GM21447 (cell line): ENCODE measurements at regions not wholly inside any gene's neighbourhood (a gene's known extent, or its start where the extent isn't known, plus 50 kb on each side); places are given as distances from the start of the nearest gene placed in this dataset.
"Not testable (repeated sequence)": the region's sequence is repeated elsewhere in the genome, so short reads cannot be mapped to it uniquely, and the experiment has no call there.

Source experiments
- ATAC-seq: cut with Tn5 transposase; IDR thresholded peaks from one replicate; pipeline ENCODE4 v1.9.1; 2021; ENCODE audit not compliant: unreplicated experiment

- ATAC-seq, result not testable (repeated sequence)
Observed at GRCh38 chr2:57232341-57232740, 814.3 kb upstream of the VRK2 start.

DNA sequence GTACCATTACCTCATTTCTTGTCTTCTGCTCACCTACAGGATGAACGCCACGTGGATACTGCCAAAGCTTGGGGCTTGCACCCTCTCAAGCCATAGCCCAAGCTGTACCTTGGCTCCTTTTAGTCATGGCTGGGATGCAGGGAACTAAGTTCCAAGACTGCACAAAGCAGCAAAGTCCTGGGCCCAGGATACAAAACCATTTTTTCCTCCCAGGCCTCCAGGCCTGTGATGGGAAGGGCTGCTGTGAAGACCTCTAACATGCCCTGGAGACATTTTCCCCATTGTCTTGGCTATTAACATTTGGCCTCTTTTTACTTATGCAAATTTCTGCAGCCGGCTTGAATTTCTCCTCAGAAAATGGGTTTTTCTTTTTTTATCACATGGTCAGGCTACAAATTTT lies 795.1 kb upstream of the VRK2 start:
- ATAC-seq, result not testable (repeated sequence)

DNA sequence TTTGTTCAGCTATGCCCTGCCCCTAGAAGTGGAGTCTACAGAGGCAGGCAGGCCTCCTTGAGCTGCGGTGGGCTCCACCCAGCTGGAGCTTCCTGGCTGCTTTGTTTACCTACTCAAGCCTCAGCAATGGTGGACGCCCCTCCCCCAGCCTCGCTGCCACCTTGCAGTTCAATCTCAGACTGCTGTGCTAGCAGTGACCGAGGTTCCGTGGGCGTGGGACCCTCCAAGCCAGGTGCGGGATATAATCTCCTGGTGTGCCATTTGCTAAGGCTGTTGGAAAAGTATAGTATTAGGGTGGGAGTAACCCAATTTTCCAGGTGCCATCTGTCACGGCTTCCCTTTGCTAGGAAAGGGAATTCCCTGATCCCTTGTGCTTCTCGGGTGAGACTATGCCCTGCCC lies 770.2 kb upstream of the VRK2 start:
- not testable (repeated sequence) for ATAC-seq

DNA sequence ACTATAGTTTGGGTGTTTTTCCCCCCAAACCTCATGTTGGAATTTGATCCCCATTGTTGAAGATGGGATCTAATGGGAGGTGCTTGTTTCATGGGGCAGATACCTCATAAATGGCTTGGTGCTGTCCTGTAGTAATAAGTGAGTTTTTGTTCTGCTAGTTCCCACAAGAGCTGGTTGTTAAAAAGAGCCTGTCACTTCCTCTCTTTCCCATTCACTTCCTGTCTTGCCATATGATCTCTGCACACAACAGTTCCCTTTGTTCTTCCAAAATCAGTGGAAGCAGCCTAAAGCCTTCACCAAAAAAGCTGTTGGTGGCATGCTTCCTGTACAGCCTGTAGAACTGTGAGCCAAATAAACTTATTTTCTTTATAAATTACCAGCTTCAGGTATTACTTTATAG lies 768.2 kb upstream of the VRK2 start:
- ATAC-seq, result no peak

DNA sequence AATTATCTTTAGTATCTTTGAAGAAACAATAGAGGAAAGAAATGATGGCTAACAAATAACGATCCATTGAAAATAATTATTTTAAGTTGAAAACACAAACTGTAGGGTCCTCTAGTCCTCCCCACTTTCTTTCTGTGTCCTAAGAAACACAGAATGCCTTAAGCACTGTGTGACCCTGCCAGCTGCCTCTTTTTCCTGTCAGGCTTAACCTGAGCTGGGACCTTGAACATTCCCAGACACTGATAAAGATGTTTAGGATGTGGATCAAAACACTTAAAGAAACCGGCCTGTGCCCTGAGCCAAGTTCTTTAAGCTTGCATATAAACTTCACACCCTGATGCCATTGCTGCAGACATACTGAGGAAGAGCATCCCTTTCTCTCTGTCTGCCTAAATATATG lies 755.4 kb upstream of the VRK2 start:
- ATAC-seq, result no peak

DNA sequence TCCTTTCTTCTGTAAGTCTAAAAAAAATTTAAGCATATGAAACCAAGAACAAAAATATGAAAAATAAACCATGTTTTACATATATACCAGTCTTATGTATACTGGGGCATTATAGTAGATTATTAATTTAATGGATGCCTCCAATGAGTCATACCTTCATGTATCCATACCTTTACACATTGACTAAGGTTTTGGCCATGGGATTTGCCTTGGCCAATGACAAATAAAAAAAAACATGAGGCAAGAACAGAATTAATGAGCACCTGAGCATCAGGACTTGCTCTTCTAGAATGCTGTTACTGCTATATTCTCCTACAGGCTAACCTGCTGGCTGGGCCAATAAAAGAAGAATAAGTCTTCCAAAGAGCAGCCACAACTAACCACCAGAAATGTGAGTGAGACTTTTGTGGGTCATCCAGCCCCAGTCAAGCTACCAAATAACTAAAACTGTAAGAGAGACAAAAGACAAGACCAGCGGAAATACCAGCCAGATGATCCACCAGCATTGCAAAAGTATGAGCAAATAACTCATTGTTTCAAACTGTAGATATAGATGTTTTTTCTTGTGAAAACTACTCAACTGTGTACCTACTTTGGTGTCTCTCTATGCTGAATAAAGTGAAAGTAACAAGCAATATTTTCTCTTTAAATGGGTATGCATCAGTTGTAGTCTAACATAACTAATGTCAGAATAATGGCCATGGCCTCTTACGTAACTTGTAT lies 749.6 kb upstream of the VRK2 start:
- no peak for ATAC-seq

- no peak for ATAC-seq
Observed at GRCh38 chr2:57313678-57314077, 732.9 kb upstream of the VRK2 start.

- ATAC-seq, result no peak
Observed at GRCh38 chr2:57314682-57315081, 731.9 kb upstream of the VRK2 start.

GRCh38 chr2:57330447-57330846 lies 716.2 kb upstream of the VRK2 start:
- no peak for ATAC-seq

GRCh38 chr2:57333221-57333620 lies 713.4 kb upstream of the VRK2 start:
- no peak for ATAC-seq

GRCh38 chr2:57343391-57344006 lies 703.1 kb upstream of the VRK2 start:
- no peak for ATAC-seq

GRCh38 chr2:57368190-57368589 lies 678.4 kb upstream of the VRK2 start:
- no peak for ATAC-seq

DNA sequence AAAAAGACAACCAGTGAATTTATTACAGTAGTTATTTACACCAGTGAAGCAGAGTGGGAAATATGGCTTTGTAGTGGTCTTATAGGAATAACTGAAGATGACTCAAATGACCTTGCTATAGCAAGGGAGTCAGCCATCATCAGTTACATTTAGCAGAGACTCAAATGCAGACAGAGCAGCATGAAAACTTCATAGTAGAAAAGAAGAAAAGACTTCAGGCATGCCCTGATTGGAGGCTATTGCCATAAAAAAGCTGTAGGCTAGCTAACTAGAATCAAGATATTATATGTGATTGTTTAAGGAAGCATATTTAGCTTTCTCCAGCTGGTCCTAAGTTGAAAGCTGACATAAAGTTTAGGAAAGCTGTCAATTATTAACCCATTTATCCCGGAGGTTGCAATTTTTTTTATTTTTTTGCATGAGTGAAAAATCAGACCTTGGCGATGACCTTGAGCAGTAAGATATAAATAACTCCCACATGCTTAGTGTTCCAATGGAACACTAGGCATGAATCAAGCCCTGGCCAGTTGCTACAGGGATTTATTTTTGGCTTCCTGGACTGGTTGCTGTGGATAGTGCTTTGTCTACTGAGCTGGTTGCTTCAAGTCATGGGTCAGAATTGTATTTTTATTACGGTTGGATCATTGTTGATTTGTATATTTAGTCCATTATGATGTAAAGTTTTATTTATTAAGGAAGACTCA lies 675.6 kb upstream of the VRK2 start:
- no peak for ATAC-seq

- ATAC-seq, result no peak
Observed at GRCh38 chr2:57372237-57372984, 674.2 kb upstream of the VRK2 start.

- ATAC-seq, result no peak
Observed at GRCh38 chr2:57373530-57373929, 673.1 kb upstream of the VRK2 start.

GRCh38 chr2:57376985-57377384 lies 669.6 kb upstream of the VRK2 start:
- no peak for ATAC-seq

DNA sequence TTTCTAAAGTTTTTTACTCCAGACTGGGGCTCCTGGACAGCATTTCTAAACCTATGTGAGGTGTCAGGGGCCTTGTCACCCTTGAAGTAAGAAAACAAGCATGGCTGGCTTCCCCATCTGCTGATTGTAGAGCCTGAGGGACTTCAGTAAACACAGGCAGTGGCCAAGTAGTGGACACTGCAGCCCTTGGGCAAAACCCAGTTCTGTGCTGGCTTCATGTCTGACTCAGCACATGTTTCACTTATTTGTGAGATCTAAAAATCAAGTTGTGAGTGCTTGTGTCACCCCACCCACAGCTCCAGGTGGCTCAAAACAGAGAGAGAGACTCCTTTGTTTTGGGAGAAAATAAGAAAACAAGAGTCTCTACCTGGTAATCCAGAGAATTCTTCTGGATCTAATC lies 660.3 kb upstream of the VRK2 start:
- no peak for ATAC-seq

- ATAC-seq, result no peak
Observed at GRCh38 chr2:57396355-57397098, 650.1 kb upstream of the VRK2 start.

- ATAC-seq, result no peak
Observed at GRCh38 chr2:57397550-57398360, 648.9 kb upstream of the VRK2 start.

GRCh38 chr2:57399057-57399456 lies 647.5 kb upstream of the VRK2 start:
- ATAC-seq, result no peak
